H1 (cell line): ENCODE measurements at regions not wholly inside any gene's neighbourhood (a gene's known extent, or its start where the extent isn't known, plus 50 kb on each side); places are given as distances from the start of the nearest gene placed in this dataset.

Experiments used
- CTCF ChIA-PET: fragments of 300-600 bp; sonication (Branson Sonifier 250); formaldehyde crosslinking; loops from one replicate; lab custom pipeline; 2021; ENCODE audit not compliant: partially characterized antibody; lab: Charles Lee
- POLR2A ChIA-PET: fragments of 300-600 bp; sonication (Branson Sonifier 250); formaldehyde crosslinking; loops from one replicate; lab custom pipeline; 2021; ENCODE audit warnings: inconsistent platforms; ENCODE audit not compliant: partially characterized antibody; lab: Charles Lee
- DNase-seq, 2 experiments: peaks; one replicate each; pipeline versions ENCODE4 v3.0.0 to v3.0.0-alpha.2; 2010 to 2022; ENCODE audit warnings: low spot score in 2 of 2, low read depth in 1 of 2, mixed read lengths in 1 of 2
- FAIRE-seq: peaks from 2 replicates; lab custom pipeline; 2011; peaks lifted over from hg19 to GRCh38; lab: Jason Lieb, UNC
- H2AFZ ChIP-seq: 2 replicates; pipeline ENCODE4 v1.8.1; 2012; ENCODE audit warnings: low read length, inconsistent platforms
- H2AK5ac ChIP-seq: 2 replicates; pipeline ENCODE4 v1.6.1; 2013; ENCODE audit warnings: low read depth, low read length
- H2BK120ac ChIP-seq: replicated peaks from 2 replicates; pipeline ENCODE3; 2013; ENCODE audit warnings: low read depth, low read length, inconsistent platforms
- H2BK12ac ChIP-seq: 2 replicates; pipeline ENCODE4 v1.6.1; 2013; ENCODE audit warnings: low read depth, low read length
- H2BK15ac ChIP-seq: 2 replicates; pipeline ENCODE4 v1.6.1; 2013; ENCODE audit warnings: low read length
- H2BK20ac ChIP-seq: 2 replicates; pipeline ENCODE4 v1.6.1; 2013; ENCODE audit warnings: low read length
- H2BK5ac ChIP-seq: 2 replicates; pipeline ENCODE4 v1.6.1; 2013; ENCODE audit warnings: low read depth, low read length
- H3K14ac ChIP-seq: 2 replicates; pipeline ENCODE4 v1.6.1; 2013; ENCODE audit warnings: inconsistent platforms; ENCODE audit not compliant: insufficient read length
- H3K18ac ChIP-seq: 2 replicates; pipeline ENCODE4 v1.6.1; 2013; ENCODE audit warnings: low read length; ENCODE audit errors: extremely low read depth
- H3K23ac ChIP-seq: 2 replicates; pipeline ENCODE4 v1.6.1; 2013; ENCODE audit warnings: inconsistent platforms; ENCODE audit not compliant: insufficient read length
- H3K23me2 ChIP-seq: 2 replicates; pipeline ENCODE4 v1.6.1; 2013; ENCODE audit warnings: low read depth, low read length
- H3K27ac ChIP-seq: 2 replicates; pipeline ENCODE4 v1.6.1; 2011; ENCODE audit warnings: low read depth, low read length, inconsistent platforms
- H3K27me3 ChIP-seq, 4 experiments: replicated peaks in 1 of 4; 1 replicate in 1 of 4; 2 replicates in 3 of 4; pipeline versions ENCODE4 v1.6.1 to v1.8.1; 2011 to 2013; ENCODE audit warnings: low read length in 3 of 4, mild to moderate bottlenecking in 3 of 4, inconsistent platforms in 2 of 4, mixed read lengths in 2 of 4, moderate library complexity in 1 of 4; ENCODE audit not compliant: control insufficient read depth in 3 of 4, insufficient read depth in 3 of 4; ENCODE audit errors: extremely low read depth in 1 of 4
- H3K36me3 ChIP-seq, 4 experiments: 2 replicates each; pipeline versions ENCODE4 v1.6.1 to v1.8.1; 2011 to 2013; ENCODE audit warnings: mild to moderate bottlenecking in 4 of 4, low read length in 3 of 4, moderate library complexity in 2 of 4, control low read depth in 1 of 4, inconsistent platforms in 1 of 4; ENCODE audit not compliant: insufficient read depth in 4 of 4, control insufficient read depth in 2 of 4
- H3K4ac ChIP-seq: replicated peaks from 2 replicates; pipeline ENCODE3; 2013; ENCODE audit warnings: low read length, low read depth, mixed read lengths, inconsistent platforms; ENCODE audit not compliant: insufficient read length
- H3K4me1 ChIP-seq, 4 experiments: replicated peaks in 1 of 4; 1 replicate in 1 of 4; 2 replicates in 3 of 4; pipeline versions ENCODE4 v1.6.1 to v1.8.1; 2011 to 2013; ENCODE audit warnings: low read length in 3 of 4, inconsistent platforms in 2 of 4, mixed read lengths in 1 of 4; ENCODE audit not compliant: insufficient read depth in 4 of 4, control insufficient read depth in 3 of 4
- H3K4me2 ChIP-seq, 2 experiments: 2 replicates each; pipeline versions ENCODE4 v1.6.1 to v1.8.1; 2011 to 2013; ENCODE audit warnings: low read depth in 2 of 2, low read length in 2 of 2, control low read depth in 1 of 2, inconsistent platforms in 1 of 2, mild to moderate bottlenecking in 1 of 2; ENCODE audit not compliant: insufficient read depth in 1 of 2
- H3K4me3 ChIP-seq, 4 experiments: fragments of 200-600, 300-600 bp in 1 of 4; sonication (generic), shearing (Covaris generic), sonication (Bioruptor Twin) in 1 of 4; 2 replicates each; pipeline versions ENCODE4 v1.5.1 to v1.8.1; 2011 to 2016; ENCODE audit warnings: low read length in 4 of 4, low read depth in 3 of 4, control low read depth in 2 of 4, inconsistent platforms in 2 of 4, mild to moderate bottlenecking in 2 of 4, mixed read lengths in 1 of 4, moderate library complexity in 1 of 4; ENCODE audit not compliant: insufficient read depth in 2 of 4; ENCODE audit errors: extremely low read depth in 1 of 4
- H3K56ac ChIP-seq: replicated peaks from 2 replicates; pipeline ENCODE3; 2013; ENCODE audit warnings: low read depth, mild to moderate bottlenecking, mixed read lengths, low read length, inconsistent platforms; ENCODE audit not compliant: insufficient read length
- H3K79me1 ChIP-seq: 2 replicates; pipeline ENCODE4 v1.6.1; 2013; ENCODE audit warnings: low read depth, low read length, control low read depth
- H3K79me2 ChIP-seq, 2 experiments: 2 replicates each; pipeline versions ENCODE4 v1.6.1 to v1.8.1; 2012 to 2013; ENCODE audit warnings: low read length in 2 of 2, mild to moderate bottlenecking in 2 of 2, inconsistent platforms in 1 of 2; ENCODE audit not compliant: insufficient read depth in 2 of 2, control insufficient read depth in 1 of 2
- H3K9ac ChIP-seq, 4 experiments: replicated peaks in 1 of 4; 1 replicate in 1 of 4; 2 replicates in 3 of 4; pipeline versions ENCODE4 v1.6.1 to v1.8.1; 2011 to 2013; ENCODE audit warnings: low read depth in 3 of 4, low read length in 3 of 4, control low read depth in 2 of 4, mild to moderate bottlenecking in 2 of 4, moderate library complexity in 2 of 4, inconsistent platforms in 1 of 4; ENCODE audit errors: extremely low read depth in 1 of 4
- H3K9me3 ChIP-seq, 2 experiments: 2 replicates each; pipeline versions ENCODE4 v1.6.1 to v1.8.1; 2012 to 2013; ENCODE audit warnings: mild to moderate bottlenecking in 2 of 2, moderate library complexity in 2 of 2, control low read depth in 1 of 2, inconsistent platforms in 1 of 2, low read depth in 1 of 2, low read length in 1 of 2, mixed read lengths in 1 of 2; ENCODE audit not compliant: insufficient read depth in 2 of 2
- H4K20me1 ChIP-seq, 2 experiments: replicated peaks in 1 of 2; 2 replicates each; pipeline versions ENCODE3 to v1.8.1; 2011 to 2013; ENCODE audit warnings: inconsistent platforms in 2 of 2, low read length in 2 of 2, mild to moderate bottlenecking in 1 of 2; ENCODE audit not compliant: insufficient read depth in 2 of 2, control insufficient read depth in 1 of 2
- H4K5ac ChIP-seq: 2 replicates; pipeline ENCODE4 v1.6.1; 2013; ENCODE audit warnings: low read length, low read depth, mixed read lengths, inconsistent platforms; ENCODE audit not compliant: insufficient read length
- H4K8ac ChIP-seq: 2 replicates; pipeline ENCODE4 v1.8.0; 2013; ENCODE audit warnings: mild to moderate bottlenecking, moderate library complexity, low read length, inconsistent platforms; ENCODE audit not compliant: insufficient read depth; ENCODE audit errors: extremely low read depth
- H4K91ac ChIP-seq: replicated peaks from 2 replicates; pipeline ENCODE3; 2013; ENCODE audit warnings: low read length, mixed read lengths, inconsistent platforms; ENCODE audit not compliant: insufficient read length
- CEBPB ChIP-seq: IDR thresholded peaks from 2 replicates; pipeline ENCODE4 v1.6.1; 2012; ENCODE audit warnings: low read depth, low read length
- CHD1 ChIP-seq: IDR thresholded peaks from 2 replicates; pipeline ENCODE4 v1.6.1; 2012; ENCODE audit warnings: low read depth, low read length, improper control_type of control experiment
- CREB1 ChIP-seq: IDR thresholded peaks from 2 replicates; pipeline ENCODE4 v1.6.1; 2012; ENCODE audit warnings: inconsistent platforms
- EGR1 ChIP-seq: IDR thresholded peaks from 2 replicates; pipeline ENCODE4 v1.6.1; 2011; ENCODE audit warnings: low read depth, low read length, borderline replicate concordance
- EZH2 ChIP-seq: fragments of 200-600 bp; sonication (generic); IDR thresholded peaks from 2 replicates; pipeline ENCODE4 v1.7.1; 2012; ENCODE audit warnings: low read depth, mild to moderate bottlenecking, moderate library complexity, low read length, inconsistent platforms; ENCODE audit not compliant: severe bottlenecking
- KDM5A ChIP-seq: fragments of 200-600 bp; IDR thresholded peaks from 2 replicates; pipeline ENCODE4 v1.7.1; 2012; ENCODE audit warnings: mild to moderate bottlenecking, low read length, inconsistent platforms, mixed read lengths
- POU5F1 ChIP-seq: IDR thresholded peaks from 2 replicates; pipeline ENCODE4 v1.6.1; 2011; ENCODE audit warnings: low read depth, mild to moderate bottlenecking, low read length, moderate library complexity
- SRF ChIP-seq: IDR thresholded peaks from 2 replicates; pipeline ENCODE4 v1.6.1; 2011; ENCODE audit warnings: mild to moderate bottlenecking, low read depth, low read length, moderate library complexity
- TBP ChIP-seq: IDR thresholded peaks from 2 replicates; pipeline ENCODE4 v1.6.1; 2011; ENCODE audit warnings: low read depth, low read length, improper control_type of control experiment
- TF ChIP-seq, protein P1 (sequence below): IDR thresholded peaks from 2 replicates; pipeline ENCODE4 v1.6.1; 2011; ENCODE audit warnings: low read depth, mild to moderate bottlenecking, low read length; ENCODE audit not compliant: insufficient read depth

DNA sequence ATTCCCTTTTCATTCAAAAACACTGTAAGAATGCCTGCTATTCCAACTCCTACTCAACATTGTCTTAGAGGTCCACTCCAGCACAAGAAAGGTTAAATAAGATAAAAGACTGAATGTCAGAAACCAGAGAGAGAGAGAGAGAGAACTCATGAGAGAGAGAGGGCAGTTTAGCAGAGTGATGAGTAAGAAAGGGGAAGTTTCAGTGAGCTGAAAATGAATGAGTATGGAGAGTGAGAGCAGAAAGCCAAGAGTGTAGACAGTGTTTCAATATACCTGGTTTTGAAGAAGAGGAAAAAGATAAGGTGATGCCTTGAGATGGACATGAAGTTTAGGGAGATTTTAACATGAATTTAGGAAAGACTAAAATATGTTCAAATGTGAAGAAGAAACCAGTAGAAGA, 528.0 kb upstream of the SEMA6A start:
- Histone ChIP-seq H3K56ac (no peak overlapping the region), H2BK15ac (no peak overlapping the region), H2AK5ac (no peak overlapping the region), H3K27me3 (no peaks in the 10 kb centered on the region), H3K9me3 (no peaks in the 10 kb centered on the region), H3K23me2 (no peaks in the 10 kb centered on the region), H2BK120ac (no peak overlapping the region), H3K23ac (no peak overlapping the region), H3K9ac (no peak overlapping the region), H2BK12ac (no peak overlapping the region), H3K4me2 (no peak overlapping the region), H3K14ac (no peak overlapping the region), H3K18ac (no peak overlapping the region), H4K20me1 (no peaks in the 10 kb centered on the region), H2BK20ac (no peak overlapping the region), H4K5ac (no peak overlapping the region)
- no peak for FAIRE-seq
- DNase-seq, result no peak
- TF ChIP-seq SRF, result no peak
- no peak for TF ChIP-seq CHD1
- TF ChIP-seq CREB1, result no peak
- TF ChIP-seq EGR1, result no peak
- TF ChIP-seq EZH2, result no peak
- TF ChIP-seq POU5F1, result no peak
- no peak for TF ChIP-seq CEBPB
- TF ChIP-seq, protein P1, sequence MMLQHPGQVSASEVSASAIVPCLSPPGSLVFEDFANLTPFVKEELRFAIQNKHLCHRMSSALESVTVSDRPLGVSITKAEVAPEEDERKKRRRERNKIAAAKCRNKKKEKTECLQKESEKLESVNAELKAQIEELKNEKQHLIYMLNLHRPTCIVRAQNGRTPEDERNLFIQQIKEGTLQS, result no peak
- no peak for TF ChIP-seq TBP
- TF ChIP-seq KDM5A, result no peak
- TF ChIP-seq, all 59 proteins: peak for 0
- Histone ChIP-seq H3K79me1 (no peaks in the 10 kb centered on the region), H3K4me1 (peaks cover 0 to 4% (median 0%) of the 10 kb centered on the region in 4 experiments; a peak in 3 of 7 replicates), H4K8ac (no peak overlapping the region), H3K36me3 (no peaks in the 10 kb centered on the region), H2AFZ (no peak overlapping the region), H2BK5ac (no peak overlapping the region), H3K4ac (no peak overlapping the region), H4K91ac (no peak overlapping the region), H3K79me2 (no peaks in the 10 kb centered on the region), H3K4me3 (no peak overlapping the region), H3K27ac (no peak overlapping the region)
- ChIA-PET CTCF (interaction anchor here (0.6 to 2.0 kb wide), 2 partner anchors 25 to 1963 kb away, joined by 3 to 5 read pairs; no protein-coding TSS in a partner anchor), POLR2A (interaction anchor here (0.9 kb wide), 1 partner anchor 530 kb away, joined by 3 read pairs; no protein-coding TSS in a partner anchor)
